ENCODE measurements at regions not wholly inside any gene's neighbourhood (a gene's known extent, or its start where the extent isn't known, plus 50 kb on each side); places are given as distances from the start of the nearest gene placed in this dataset.

DNA sequence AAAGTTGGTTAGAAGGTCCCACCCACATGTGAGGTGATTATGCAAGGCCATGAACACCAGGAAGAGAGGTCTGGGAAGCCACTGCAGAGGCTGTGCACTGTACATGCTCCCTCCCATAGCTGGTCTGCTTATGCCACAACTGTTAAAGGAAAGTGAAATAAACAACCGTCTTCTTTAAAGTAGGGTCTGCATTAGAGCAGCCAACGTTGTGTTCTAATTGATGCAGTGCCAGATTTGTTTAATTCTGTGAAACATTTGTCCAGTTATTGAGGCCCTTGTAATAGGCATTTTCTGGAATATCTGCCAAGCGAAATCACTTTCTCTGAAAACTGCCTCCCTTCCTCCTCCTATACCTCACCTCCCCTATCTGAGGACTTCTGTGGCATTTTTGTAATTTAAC lies 224.0 kb upstream of the LNX1 start:
- TF ChIP-seq TCF7L2 (IDR thresholded peaks at IDR 0.05; ENCODE audit: borderline replicate concordance, low read depth, low read length) (no peak), ZNF211 (tag by site-specific recombination; IDR thresholded peaks at IDR 0.05; ENCODE audit: low read depth) (no peak), ZNF791 (tag by site-specific recombination; IDR thresholded peaks at IDR 0.05) (no peak), ZNF48 (tag by site-specific recombination; IDR thresholded peaks at IDR 0.05) (no peak), ZSCAN30 (tag by site-specific recombination; IDR thresholded peaks at IDR 0.05) (no peak), ZNF292 (tag by site-specific recombination; IDR thresholded peaks at IDR 0.05; ENCODE audit: borderline replicate concordance, low read depth) (no peak)
